WTC11 (cell line): ENCODE measurements at regions not wholly inside any gene's neighbourhood (a gene's known extent, or its start where the extent isn't known, plus 50 kb on each side); places are given as distances from the start of the nearest gene placed in this dataset.

Experiments used
- ATAC-seq: fragments of 200-7000 bp; cut with Tn5 transposase; 2 replicates; pipeline ENCODE4 v1.10.0; 2021; ENCODE audit warnings: mild to moderate bottlenecking, moderate library complexity
- CTCF ChIA-PET: fragments of 300-600 bp; sonication (Branson Sonifier 250); formaldehyde crosslinking; loops from one replicate; lab custom pipeline; 2021; ENCODE audit warnings: antibody characterized with exemption; lab: Charles Lee
- POLR2A ChIA-PET: fragments of 350-600 bp; sonication (Branson Sonifier 250); formaldehyde crosslinking; loops from one replicate; lab custom pipeline; 2021; ENCODE audit warnings: antibody characterized with exemption; lab: Charles Lee
- DNase-seq: peaks from one replicate; pipeline ENCODE4 v3.0.0; 2021; ENCODE audit warnings: low spot score
- H3K27ac Mint-ChIP-seq: 2 replicates; pipeline ENCODE4 v1.8.0; 2021; ENCODE audit warnings: mixed read lengths
- H3K27me3 Mint-ChIP-seq: 2 replicates; pipeline ENCODE4 v1.8.0; 2021; ENCODE audit warnings: low read depth, mild to moderate bottlenecking, moderate library complexity, mixed read lengths
- H3K36me3 Mint-ChIP-seq: 2 replicates; pipeline ENCODE4 v1.8.0; 2021; ENCODE audit warnings: mixed read lengths
- H3K4me1 Mint-ChIP-seq: 2 replicates; pipeline ENCODE4 v1.8.0; 2022; ENCODE audit warnings: mixed read lengths
- H3K4me3 Mint-ChIP-seq: 2 replicates; pipeline ENCODE4 v1.8.0; 2021; ENCODE audit warnings: mild to moderate bottlenecking, moderate library complexity, mixed read lengths
- H3K9me3 Mint-ChIP-seq: 2 replicates; pipeline ENCODE4 v1.8.0; 2021; ENCODE audit warnings: mixed read lengths
- ATF1 ChIP-seq: sonication (generic); formaldehyde crosslinking; IDR thresholded peaks from 2 replicates; pipeline ENCODE4 v1.8.1; 2023; ENCODE audit warnings: mild to moderate bottlenecking, moderate library complexity, missing genetic modification reagents
- ATF3 ChIP-seq: sonication (generic); formaldehyde crosslinking; conservative IDR thresholded peaks from 2 replicates; pipeline ENCODE4 v1.8.1; 2022; ENCODE audit warnings: mild to moderate bottlenecking, missing genetic modification reagents
- CREM ChIP-seq: sonication (generic); formaldehyde crosslinking; IDR thresholded peaks from 2 replicates; pipeline ENCODE4 v1.8.1; 2022; ENCODE audit warnings: mild to moderate bottlenecking, missing genetic modification reagents, moderate library complexity
- ESRRA ChIP-seq: sonication (generic); formaldehyde crosslinking; IDR thresholded peaks from 2 replicates; pipeline ENCODE4 v1.8.1; 2022; ENCODE audit warnings: mild to moderate bottlenecking, missing genetic modification reagents, borderline replicate concordance
- FOXJ3 ChIP-seq: sonication (generic); formaldehyde crosslinking; IDR thresholded peaks from 2 replicates; pipeline ENCODE4 v1.9.0; 2021; ENCODE audit warnings: missing genetic modification reagents, mild to moderate bottlenecking, borderline replicate concordance
- FOXK1 ChIP-seq: sonication (generic); formaldehyde crosslinking; IDR thresholded peaks from 2 replicates; pipeline ENCODE4 v1.8.0; 2022; ENCODE audit warnings: mild to moderate bottlenecking, moderate library complexity, missing genetic modification reagents
- FOXP1 ChIP-seq: sonication (generic); formaldehyde crosslinking; IDR thresholded peaks from 2 replicates; pipeline ENCODE4 v1.8.0; 2022; ENCODE audit warnings: missing genetic modification reagents, mild to moderate bottlenecking, moderate library complexity, borderline replicate concordance
- HMGXB4 ChIP-seq: sonication (generic); formaldehyde crosslinking; IDR thresholded peaks from 2 replicates; pipeline ENCODE4 v1.8.1; 2023; ENCODE audit warnings: mild to moderate bottlenecking, moderate library complexity, missing genetic modification reagents
- JUN ChIP-seq: sonication (generic); formaldehyde crosslinking; IDR thresholded peaks from 2 replicates; pipeline ENCODE4 v1.8.0; 2023; ENCODE audit warnings: mild to moderate bottlenecking, missing genetic modification reagents
- KAT7 ChIP-seq: sonication (generic); formaldehyde crosslinking; IDR thresholded peaks from 2 replicates; pipeline ENCODE4 v1.8.1; 2023; ENCODE audit warnings: missing genetic modification reagents, mild to moderate bottlenecking, borderline replicate concordance
- PRRX2 ChIP-seq: fragments of 250-450 bp; sonication (Bioruptor Pico); IDR thresholded peaks from 2 replicates; pipeline ENCODE4 v1.8.0; 2021; ENCODE audit warnings: mild to moderate bottlenecking
- RELA ChIP-seq: sonication (generic); formaldehyde crosslinking; IDR thresholded peaks from 2 replicates; pipeline ENCODE4 v1.8.1; 2022; ENCODE audit warnings: missing genetic modification reagents, mild to moderate bottlenecking, borderline replicate concordance
- RORB ChIP-seq: fragments of 250-450 bp; sonication (Bioruptor Pico); IDR thresholded peaks from 2 replicates; pipeline ENCODE4 v1.9.0; 2021; ENCODE audit warnings: mild to moderate bottlenecking
- TEAD1 ChIP-seq: sonication (generic); formaldehyde crosslinking; IDR thresholded peaks from 2 replicates; pipeline ENCODE4 v1.8.0; 2022; ENCODE audit warnings: mild to moderate bottlenecking, missing genetic modification reagents
- ZBTB43 ChIP-seq: sonication (generic); formaldehyde crosslinking; IDR thresholded peaks from 2 replicates; pipeline ENCODE4 v1.8.1; 2023; ENCODE audit warnings: mild to moderate bottlenecking, missing genetic modification reagents
- ZNF232 ChIP-seq: sonication (generic); formaldehyde crosslinking; IDR thresholded peaks from 2 replicates; pipeline ENCODE4 v1.8.0; 2022; ENCODE audit warnings: mild to moderate bottlenecking, missing genetic modification reagents
- ZNF263 ChIP-seq: sonication (generic); formaldehyde crosslinking; IDR thresholded peaks from 2 replicates; pipeline ENCODE4 v1.8.1; 2022; ENCODE audit warnings: low read depth, mild to moderate bottlenecking, moderate library complexity, missing genetic modification reagents
- ZNF416 ChIP-seq: fragments of 250-450 bp; sonication (Bioruptor Pico); IDR thresholded peaks from 2 replicates; pipeline ENCODE4 v1.9.0; 2021; ENCODE audit warnings: mild to moderate bottlenecking, inconsistent platforms
- ZNF671 ChIP-seq: fragments of 250-450 bp; sonication (Bioruptor Pico); IDR thresholded peaks from 2 replicates; pipeline ENCODE4 v1.8.0; 2021; ENCODE audit warnings: mild to moderate bottlenecking
- TF ChIP-seq, protein P1 (sequence below): sonication (generic); formaldehyde crosslinking; IDR thresholded peaks from 2 replicates; pipeline ENCODE4 v1.8.1; 2022; ENCODE audit warnings: mild to moderate bottlenecking, missing genetic modification reagents, moderate library complexity, borderline replicate concordance
- TF ChIP-seq, protein P2 (sequence below): fragments of 250-450 bp; sonication (Bioruptor Pico); IDR thresholded peaks from 2 replicates; pipeline ENCODE4 v1.9.0; 2021; ENCODE audit warnings: moderate library complexity, mild to moderate bottlenecking, inconsistent platforms, borderline replicate concordance
- TF ChIP-seq, protein P3 (sequence below): sonication (generic); formaldehyde crosslinking; IDR thresholded peaks from 2 replicates; pipeline ENCODE4 v1.8.1; 2022; ENCODE audit warnings: low read depth, missing genetic modification reagents, borderline replicate concordance

GRCh38 chr11:76607431-76607830, 63.1 kb downstream of the LRRC32 start:
- ATAC-seq (no peak), DNase-seq (no peak)
- Mint-ChIP-seq H3K27ac (no peak overlapping the region; the same call in 1 of the 2 replicates), H3K36me3 (peaks cover 10% of the 10 kb centered on the region), H3K27me3 (peaks cover 2% of the 10 kb centered on the region; the same call in 1 of the 2 replicates), H3K4me3 (no peak overlapping the region), H3K9me3 (peaks cover 12% of the 10 kb centered on the region), H3K4me1 (peaks cover 28% of the 10 kb centered on the region)
- POLR2A ChIA-PET = no interaction called here
- TF ChIP-seq FOXP1 (no peak), ATF3 (CRISPR knock-in tag) (no peak), PRRX2 (no peak), JUN (CRISPR knock-in tag) (no peak), HMGXB4 (no peak), ZNF671 (no peak), FOXJ3 (CRISPR knock-in tag) (no peak), ESRRA (CRISPR knock-in tag) (no peak), TEAD1 (CRISPR knock-in tag) (no peak), ZNF263 (no peak), KAT7 (no peak), RELA (CRISPR knock-in tag) (no peak), CREM (no peak), RORB (CRISPR knock-in tag) (no peak)
- TF ChIP-seq, protein P1, sequence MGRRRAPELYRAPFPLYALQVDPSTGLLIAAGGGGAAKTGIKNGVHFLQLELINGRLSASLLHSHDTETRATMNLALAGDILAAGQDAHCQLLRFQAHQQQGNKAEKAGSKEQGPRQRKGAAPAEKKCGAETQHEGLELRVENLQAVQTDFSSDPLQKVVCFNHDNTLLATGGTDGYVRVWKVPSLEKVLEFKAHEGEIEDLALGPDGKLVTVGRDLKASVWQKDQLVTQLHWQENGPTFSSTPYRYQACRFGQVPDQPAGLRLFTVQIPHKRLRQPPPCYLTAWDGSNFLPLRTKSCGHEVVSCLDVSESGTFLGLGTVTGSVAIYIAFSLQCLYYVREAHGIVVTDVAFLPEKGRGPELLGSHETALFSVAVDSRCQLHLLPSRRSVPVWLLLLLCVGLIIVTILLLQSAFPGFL = no peak
- TF ChIP-seq, protein P2, sequence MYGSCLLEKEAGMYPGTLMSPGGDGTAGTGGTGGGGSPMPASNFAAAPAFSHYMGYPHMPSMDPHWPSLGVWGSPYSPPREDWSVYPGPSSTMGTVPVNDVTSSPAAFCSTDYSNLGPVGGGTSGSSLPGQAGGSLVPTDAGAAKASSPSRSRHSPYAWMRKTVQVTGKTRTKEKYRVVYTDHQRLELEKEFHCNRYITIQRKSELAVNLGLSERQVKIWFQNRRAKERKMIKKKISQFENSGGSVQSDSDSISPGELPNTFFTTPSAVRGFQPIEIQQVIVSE (CRISPR knock-in tag) = no peak
- TF ChIP-seq, protein P3, sequence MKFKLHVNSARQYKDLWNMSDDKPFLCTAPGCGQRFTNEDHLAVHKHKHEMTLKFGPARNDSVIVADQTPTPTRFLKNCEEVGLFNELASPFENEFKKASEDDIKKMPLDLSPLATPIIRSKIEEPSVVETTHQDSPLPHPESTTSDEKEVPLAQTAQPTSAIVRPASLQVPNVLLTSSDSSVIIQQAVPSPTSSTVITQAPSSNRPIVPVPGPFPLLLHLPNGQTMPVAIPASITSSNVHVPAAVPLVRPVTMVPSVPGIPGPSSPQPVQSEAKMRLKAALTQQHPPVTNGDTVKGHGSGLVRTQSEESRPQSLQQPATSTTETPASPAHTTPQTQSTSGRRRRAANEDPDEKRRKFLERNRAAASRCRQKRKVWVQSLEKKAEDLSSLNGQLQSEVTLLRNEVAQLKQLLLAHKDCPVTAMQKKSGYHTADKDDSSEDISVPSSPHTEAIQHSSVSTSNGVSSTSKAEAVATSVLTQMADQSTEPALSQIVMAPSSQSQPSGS (CRISPR knock-in tag) = no peak
- CTCF ChIA-PET = interaction anchor here (1.1 to 1.5 kb wide), 2 partner anchors 8 to 10 kb away, joined by 3 to 12 read pairs; no protein-coding TSS in a partner anchor

DNA sequence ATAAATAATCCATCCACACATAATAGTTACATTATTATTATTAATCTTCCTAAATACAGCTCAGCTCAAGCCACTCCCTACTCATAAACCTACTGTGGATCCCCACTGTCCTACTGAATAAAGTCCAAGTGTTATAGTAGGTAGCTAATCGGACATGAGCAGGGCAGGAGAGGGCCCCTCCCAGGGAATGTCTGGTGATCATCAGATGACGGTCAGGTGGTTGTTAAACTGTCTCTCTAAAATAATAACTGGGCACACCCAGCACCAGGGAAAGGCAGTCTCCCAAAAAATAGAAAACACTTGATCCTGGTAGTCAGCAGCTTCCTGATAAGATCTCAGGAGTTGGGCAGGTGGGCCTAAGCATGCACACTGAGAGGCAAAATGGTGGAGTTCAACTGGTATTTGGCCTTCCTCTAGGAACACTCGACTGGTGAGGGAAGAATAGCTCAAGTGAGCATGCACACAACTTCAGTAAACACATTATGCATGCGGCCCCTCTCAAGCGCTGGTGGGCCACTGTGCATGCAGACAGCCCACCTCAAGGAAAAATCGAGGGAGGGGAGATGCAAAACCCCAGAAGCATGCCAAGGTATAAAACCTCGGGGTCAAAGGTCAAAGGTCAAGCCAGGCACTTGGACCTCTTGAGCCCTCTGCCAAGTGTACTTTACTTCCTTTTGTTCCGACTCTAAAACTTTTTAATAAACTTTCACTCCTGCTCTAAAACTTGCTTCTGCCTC, 65.0 kb downstream of the LRRC32 start:
- DNase-seq = no peak
- Mint-ChIP-seq H3K27me3 (peaks cover 2% of the 10 kb centered on the region; the same call in 1 of the 2 replicates), H3K36me3 (peaks cover 10% of the 10 kb centered on the region), H3K27ac (no peak overlapping the region), H3K4me3 (no peak overlapping the region), H3K9me3 (peaks cover 12% of the 10 kb centered on the region), H3K4me1 (peaks cover 18% of the 10 kb centered on the region)
- ATAC-seq = no peak
- TF ChIP-seq ZNF232 (CRISPR knock-in tag) = no peak
- no peak for TF ChIP-seq ZBTB43 (CRISPR knock-in tag)
- no peak for TF ChIP-seq ATF1 (CRISPR knock-in tag)
- TF ChIP-seq FOXK1 (CRISPR knock-in tag) = no peak
- no peak for TF ChIP-seq ZNF416 (CRISPR knock-in tag)
- CTCF ChIA-PET = no interaction called here
- POLR2A ChIA-PET = no interaction called here
